IMR-90 (cell line): ENCODE measurements at regions not wholly inside any gene's neighbourhood (a gene's known extent, or its start where the extent isn't known, plus 50 kb on each side); places are given as distances from the start of the nearest gene placed in this dataset.

Experiments used
- ATAC-seq: fragments of 200-7000 bp; cut with Tn5 transposase; 2 replicates; pipeline ENCODE4 v1.9.1; 2020; ENCODE audit warnings: low read depth, mild to moderate bottlenecking, moderate library complexity
- BruUV-seq: library from RNA; stranded (reverse); fragments of 400-500 nt; replicated peaks from 2 replicates; lab custom pipeline; 2021; lab: Mats Ljungman, UMichigan
- CTCF ChIA-PET: fragments of 300-600 bp; formaldehyde crosslinking; extraction: SDS; loops from one replicate; lab custom pipeline; 2021; ENCODE audit warnings: antibody characterized with exemption; lab: Yijun Ruan, JAX
- POLR2A ChIA-PET: fragments of 300-600 bp; sonication (Branson Sonifier 250); formaldehyde crosslinking; loops from one replicate; lab custom pipeline; 2022; ENCODE audit warnings: antibody characterized with exemption; ENCODE audit not compliant: unreplicated experiment; lab: Charles Lee
- DNase-seq: peaks from one replicate; pipeline ENCODE4 v3.0.0; 2013
- H2AFZ ChIP-seq: replicated peaks from 2 replicates; pipeline ENCODE3; 2013; ENCODE audit warnings: low read length, mild to moderate bottlenecking; ENCODE audit not compliant: poor library complexity
- H2AK5ac ChIP-seq: 2 replicates; pipeline ENCODE4 v1.6.1; 2013; ENCODE audit warnings: low read depth, low read length, inconsistent platforms
- H2AK9ac ChIP-seq: replicated peaks from 2 replicates; pipeline ENCODE3; 2013; ENCODE audit warnings: mild to moderate bottlenecking, low read depth, low read length, moderate library complexity; ENCODE audit not compliant: poor library complexity
- H2BK120ac ChIP-seq: 2 replicates; pipeline ENCODE4 v1.6.1; 2013; ENCODE audit warnings: low read depth, low read length, inconsistent platforms
- H2BK15ac ChIP-seq: 3 replicates; pipeline ENCODE4 v1.6.1; 2013; ENCODE audit warnings: low read depth, low read length, inconsistent platforms
- H2BK20ac ChIP-seq: 2 replicates; pipeline ENCODE4 v1.6.1; 2013; ENCODE audit warnings: low read depth, mild to moderate bottlenecking, inconsistent platforms, low read length, moderate library complexity
- H2BK5ac ChIP-seq: 2 replicates; pipeline ENCODE4 v1.6.1; 2013; ENCODE audit warnings: mild to moderate bottlenecking, low read depth, low read length, inconsistent platforms; ENCODE audit not compliant: poor library complexity, severe bottlenecking
- H3K14ac ChIP-seq: replicated peaks from 2 replicates; pipeline ENCODE4 v1.6.1; 2013; ENCODE audit warnings: low read depth, low read length, inconsistent platforms
- H3K18ac ChIP-seq: 2 replicates; pipeline ENCODE4 v1.6.1; 2013; ENCODE audit warnings: low read depth, low read length, control low read depth
- H3K23ac ChIP-seq: 2 replicates; pipeline ENCODE4 v1.6.1; 2013; ENCODE audit warnings: low read depth, low read length, inconsistent platforms
- H3K27ac ChIP-seq: 2 replicates; pipeline ENCODE4 v1.5.1; 2013; ENCODE audit warnings: mild to moderate bottlenecking, control low read depth, low read length; ENCODE audit not compliant: insufficient read depth
- H3K27me3 ChIP-seq: 2 replicates; pipeline ENCODE4 v1.6.1; 2013; ENCODE audit warnings: low read length; ENCODE audit not compliant: control insufficient read depth, insufficient read depth
- H3K36me3 ChIP-seq: 2 replicates; pipeline ENCODE4 v1.6.1; 2013; ENCODE audit warnings: low read length, mixed read lengths; ENCODE audit not compliant: control insufficient read depth, insufficient read depth
- H3K4ac ChIP-seq: 2 replicates; pipeline ENCODE4 v1.6.1; 2013; ENCODE audit warnings: low read depth, low read length, inconsistent platforms
- H3K4me1 ChIP-seq: 2 replicates; pipeline ENCODE4 v1.6.1; 2013; ENCODE audit warnings: low read length, mixed read lengths; ENCODE audit not compliant: control insufficient read depth, insufficient read depth
- H3K4me2 ChIP-seq: 2 replicates; pipeline ENCODE4 v1.6.1; 2013; ENCODE audit warnings: low read depth, mild to moderate bottlenecking, control low read depth, low read length, moderate library complexity
- H3K4me3 ChIP-seq: 2 replicates; pipeline ENCODE4 v1.5.1; 2013; ENCODE audit warnings: low read depth, mild to moderate bottlenecking, control low read depth, low read length, moderate library complexity; ENCODE audit not compliant: insufficient read depth
- H3K56ac ChIP-seq: 2 replicates; pipeline ENCODE4 v1.6.1; 2013; ENCODE audit warnings: low read length, inconsistent platforms; ENCODE audit not compliant: insufficient read depth; ENCODE audit errors: extremely low read depth
- H3K79me1 ChIP-seq, 2 experiments: 2 replicates each; pipeline ENCODE4 v1.6.1; 2013; ENCODE audit warnings: low read length in 2 of 2, inconsistent platforms in 1 of 2, low read depth in 1 of 2
- H3K9ac ChIP-seq: 2 replicates; pipeline ENCODE4 v1.6.1; 2013; ENCODE audit warnings: low read depth, low read length, control low read depth
- H3K9me1 ChIP-seq: 2 replicates; pipeline ENCODE4 v1.6.1; 2013; ENCODE audit warnings: low read length, inconsistent platforms; ENCODE audit not compliant: insufficient read depth
- H3K9me3 ChIP-seq: 2 replicates; pipeline ENCODE4 v1.6.1; 2013; ENCODE audit warnings: low read length; ENCODE audit not compliant: control insufficient read depth, insufficient read depth
- H4K20me1 ChIP-seq: 2 replicates; pipeline ENCODE4 v1.6.1; 2013; ENCODE audit warnings: low read length, inconsistent platforms; ENCODE audit not compliant: insufficient read depth
- H4K5ac ChIP-seq: 2 replicates; pipeline ENCODE4 v1.6.1; 2013; ENCODE audit warnings: mild to moderate bottlenecking, low read depth, low read length, control low read depth
- H4K8ac ChIP-seq, 2 experiments: 2 replicates each; pipeline ENCODE4 v1.6.1; 2013; ENCODE audit warnings: low read depth in 2 of 2, low read length in 2 of 2, control low read depth in 1 of 2, inconsistent platforms in 1 of 2
- H4K91ac ChIP-seq: 2 replicates; pipeline ENCODE4 v1.6.1; 2013; ENCODE audit warnings: low read depth, low read length, inconsistent platforms; ENCODE audit not compliant: insufficient read depth
- BHLHE40 ChIP-seq: fragments of 150-350 bp; IDR thresholded peaks from 2 replicates; pipeline ENCODE4 v1.6.1; 2016; ENCODE audit warnings: mild to moderate bottlenecking, low read depth, low read length
- MXI1 ChIP-seq: IDR thresholded peaks from 2 replicates; pipeline ENCODE4 v1.6.1; 2012; ENCODE audit warnings: low read depth, mild to moderate bottlenecking, low read length, moderate library complexity, borderline replicate concordance
- WGBS, 2 experiments: methylation state at CpG; one replicate each; pipeline versions ENCODE4 v1.1.5 to v1.1.7; 2013; ENCODE audit warnings: missing lambda C conversion rate in 2 of 2; ENCODE audit not compliant: insufficient read length in 1 of 2; ENCODE audit errors: extremely low coverage in 2 of 2; 5-methylcytosine and 5-hydroxymethylcytosine counted together
- dilution Hi-C: fragments of 300-500 bp; cut with HindIII; formaldehyde crosslinking; loops from one replicate; pipeline ENCODE4 v1.14.3; 2018; ENCODE audit warnings: low sequenced_read_pairs; ENCODE audit not compliant: unreplicated experiment
- in situ Hi-C: fragments of 300-500 bp; cut with MboI; formaldehyde crosslinking; loops from 3 replicates; pipeline ENCODE4 v1.14.3; 2019; ENCODE audit warnings: low sequenced_read_pairs, inconsistent platforms, mixed read lengths
- intact Hi-C: fragments of 100-400 bp; cut with micrococcal nuclease; formaldehyde crosslinking; loops from 2 replicates; pipeline ENCODE4 v1.10.0; 2022

DNA sequence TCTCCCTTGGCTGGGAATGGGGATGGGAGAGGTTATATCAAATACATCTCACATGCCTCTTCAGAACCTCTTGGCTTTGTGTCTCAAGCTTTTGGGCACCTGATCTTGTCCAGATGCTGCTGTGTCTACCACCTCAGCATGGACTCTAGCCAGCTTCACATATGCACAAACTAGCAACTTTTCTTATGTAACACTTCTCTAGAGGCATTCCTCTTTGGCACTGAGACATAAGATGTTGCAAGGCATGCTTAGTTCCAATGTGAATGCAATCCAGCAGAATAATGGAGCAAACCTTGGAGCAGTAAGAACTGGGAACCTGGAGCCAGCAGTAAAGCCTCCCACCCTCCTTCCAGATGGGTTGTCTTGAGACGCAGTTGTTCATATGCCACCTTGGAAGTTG lies 113.4 kb upstream of the TMEM47 start:
- H3K4me1 ChIP-seq, result no peaks in the 10 kb centered on the region; the same call in 1 of the 2 replicates
- intact Hi-C loops (no loop called here), dilution Hi-C loops (no loop called here), in situ Hi-C loops (no loop called here)
- H3K56ac ChIP-seq, result no peak overlapping the region
- ChIA-PET CTCF (no interaction called here), POLR2A (no interaction called here)
- ATAC-seq (no peak), DNase-seq (no peak)
- no peak overlapping the region for H4K8ac ChIP-seq
- no peak overlapping the region for H3K4me2 ChIP-seq
- no peak overlapping the region for H2AFZ ChIP-seq
- no peaks in the 10 kb centered on the region for H4K20me1 ChIP-seq
- no peak overlapping the region for H4K5ac ChIP-seq
- H3K18ac ChIP-seq, result no peak overlapping the region
- H3K79me1 ChIP-seq, result no peaks in the 10 kb centered on the region
- no peaks in the 10 kb centered on the region for H3K27me3 ChIP-seq
- no peaks in the 10 kb centered on the region for H3K36me3 ChIP-seq
- H2AK5ac ChIP-seq, result no peak overlapping the region
- no peak for TF ChIP-seq BHLHE40
- no peak for TF ChIP-seq MXI1
- no peak overlapping the region for H2AK9ac ChIP-seq
- no peak overlapping the region for H3K14ac ChIP-seq
- H2BK120ac ChIP-seq, result no peak overlapping the region
- H3K9me1 ChIP-seq, result no peaks in the 10 kb centered on the region; the same call in 1 of the 2 replicates
- H2BK15ac ChIP-seq, result no peak overlapping the region
- no peak overlapping the region for H4K91ac ChIP-seq
- no peaks in the 10 kb centered on the region for H3K9me3 ChIP-seq
- H3K4me3 ChIP-seq, result no peak overlapping the region
- H3K9ac ChIP-seq, result no peak overlapping the region
- H3K4ac ChIP-seq, result no peak overlapping the region
- WGBS, 2 experiments, result no CpG with 5 or more reads among the region's 1 CpG
- BruUV-seq, result no TSS peak
- no peak overlapping the region for H2BK5ac ChIP-seq
- H2BK20ac ChIP-seq, result no peak overlapping the region
- H3K23ac ChIP-seq, result no peak overlapping the region
- no peak overlapping the region for H3K27ac ChIP-seq
